GM18858 (cell line): ENCODE measurements at regions not wholly inside any gene's neighbourhood (a gene's known extent, or its start where the extent isn't known, plus 50 kb on each side); places are given as distances from the start of the nearest gene placed in this dataset.

Experiments
- ATAC-seq: cut with Tn5 transposase; IDR thresholded peaks from one replicate; pipeline ENCODE4 v1.9.1; 2021; ENCODE audit not compliant: unreplicated experiment

DNA sequence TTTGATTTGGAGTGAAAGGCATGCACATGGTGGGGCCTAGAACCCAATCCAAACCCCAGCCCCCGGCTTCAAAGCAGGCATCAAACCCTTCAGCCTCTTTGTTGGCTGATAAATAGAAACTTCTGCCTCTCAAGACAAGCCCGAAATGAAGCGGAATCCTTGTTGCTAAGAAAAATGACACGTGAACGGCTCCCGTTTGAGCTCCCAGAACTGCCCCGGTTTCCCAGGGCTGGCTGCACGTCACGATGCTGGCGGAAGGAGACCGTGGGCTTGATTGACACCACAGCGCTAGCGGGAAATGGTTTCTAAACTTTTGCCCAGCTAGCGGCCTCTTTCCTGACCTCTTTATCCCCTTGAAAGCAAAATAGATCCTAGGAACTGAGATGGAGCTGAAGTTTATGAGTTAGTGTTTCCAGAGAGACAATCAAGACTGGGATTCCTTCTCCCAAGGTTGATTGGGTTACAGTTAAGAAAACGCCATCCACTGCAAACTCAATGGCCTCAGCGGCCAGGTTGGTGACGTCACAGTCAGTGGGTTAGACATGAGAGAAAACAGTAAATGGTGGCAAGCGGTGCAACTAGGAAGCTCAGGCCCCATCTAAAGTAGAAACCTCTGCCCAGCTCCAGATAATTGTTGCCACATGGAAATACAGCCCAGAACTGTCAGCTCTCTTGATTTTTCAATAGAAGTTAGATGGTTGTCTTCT is 117.0 kb downstream of the ANKRD60 start:
- no peak for ATAC-seq

DNA sequence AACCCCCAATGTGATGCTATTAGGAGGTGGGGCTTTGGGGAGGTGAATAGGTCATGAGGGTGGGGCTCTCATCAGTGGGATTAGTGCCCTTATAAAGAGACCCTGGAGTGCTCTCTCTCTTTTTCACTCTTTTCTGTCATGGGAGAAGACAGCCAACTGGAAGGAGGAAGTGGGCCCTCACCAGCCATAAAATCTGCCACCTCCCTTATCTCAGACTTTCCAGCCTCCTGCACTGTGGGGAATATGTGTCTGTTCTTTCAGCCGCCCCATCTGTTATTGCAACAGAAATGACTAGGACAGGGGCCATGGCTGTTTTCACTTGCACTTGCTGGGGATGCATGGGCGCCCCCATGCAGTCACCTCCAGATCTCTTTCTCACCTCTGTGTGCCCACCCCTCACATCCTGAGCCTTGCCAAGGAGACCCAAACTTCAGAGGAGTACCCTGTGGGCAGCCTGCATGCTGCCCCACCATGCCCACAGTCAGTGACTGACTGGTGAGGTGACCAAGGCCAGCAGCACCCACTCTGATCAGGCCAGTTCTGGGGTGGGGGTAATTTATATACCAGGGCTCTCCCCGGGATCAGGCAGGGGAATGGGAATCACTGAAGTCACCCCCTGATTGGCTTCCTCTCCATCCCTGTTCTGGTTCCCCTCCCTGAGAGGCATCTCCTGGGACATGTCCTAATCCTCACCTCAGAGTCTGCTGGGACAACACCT is 118.4 kb downstream of the ANKRD60 start:
- ATAC-seq = no peak

DNA sequence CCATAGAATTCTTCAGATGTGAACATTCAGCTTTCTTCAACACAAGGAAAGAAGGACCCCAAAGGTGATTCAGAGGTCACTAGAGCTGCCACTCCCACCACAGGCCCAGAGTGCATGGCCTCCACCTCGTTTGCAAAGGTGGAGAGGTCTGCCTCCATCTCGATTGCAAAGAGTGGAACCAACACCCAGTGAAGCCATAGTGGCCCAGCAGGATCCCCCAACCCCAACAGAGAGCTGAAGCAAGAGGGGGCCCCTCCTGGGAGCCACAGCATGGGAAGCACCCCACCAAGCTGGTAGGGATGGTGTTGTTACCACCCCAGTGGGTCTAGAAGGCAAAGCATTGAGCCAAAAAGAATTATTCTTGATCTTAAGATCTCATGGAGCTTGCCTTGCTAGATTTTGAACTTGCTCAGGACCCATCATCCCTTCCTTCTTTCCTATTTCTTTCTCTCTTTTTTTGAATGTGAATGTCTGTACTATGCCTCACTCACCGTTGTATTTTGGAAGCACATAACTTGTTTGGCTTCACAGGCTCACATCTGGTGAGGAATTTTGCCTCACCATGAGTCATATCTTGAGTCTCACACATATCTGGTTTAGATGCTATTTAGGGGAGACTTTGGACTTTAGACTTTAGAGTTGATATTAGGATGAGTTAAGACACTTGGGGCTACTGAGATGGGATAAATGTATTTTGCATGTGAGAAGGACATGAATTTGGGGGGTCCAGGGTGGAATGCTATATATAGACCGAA is 119.2 kb downstream of the ANKRD60 start:
- ATAC-seq = no peak

DNA sequence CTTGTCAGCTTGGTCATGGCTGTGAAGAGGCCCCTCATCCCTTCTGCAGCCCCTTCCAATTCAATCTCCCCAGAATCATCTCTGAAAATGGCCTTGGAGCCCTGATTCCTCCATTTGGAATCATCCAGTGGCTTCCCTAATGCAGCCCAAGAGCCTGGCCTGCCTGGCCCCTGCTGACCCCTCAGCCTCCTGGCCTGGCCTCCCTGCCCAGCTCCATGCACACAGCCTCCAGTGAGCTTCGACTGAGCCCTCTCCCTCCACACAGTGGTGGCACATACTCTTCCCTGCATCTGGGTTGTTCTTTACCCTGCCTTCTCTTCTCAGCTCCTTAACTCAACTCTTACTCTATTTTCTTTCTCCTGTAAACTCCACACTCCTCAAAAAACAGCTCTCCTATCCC is 120.9 kb downstream of the ANKRD60 start:
- no peak for ATAC-seq

DNA sequence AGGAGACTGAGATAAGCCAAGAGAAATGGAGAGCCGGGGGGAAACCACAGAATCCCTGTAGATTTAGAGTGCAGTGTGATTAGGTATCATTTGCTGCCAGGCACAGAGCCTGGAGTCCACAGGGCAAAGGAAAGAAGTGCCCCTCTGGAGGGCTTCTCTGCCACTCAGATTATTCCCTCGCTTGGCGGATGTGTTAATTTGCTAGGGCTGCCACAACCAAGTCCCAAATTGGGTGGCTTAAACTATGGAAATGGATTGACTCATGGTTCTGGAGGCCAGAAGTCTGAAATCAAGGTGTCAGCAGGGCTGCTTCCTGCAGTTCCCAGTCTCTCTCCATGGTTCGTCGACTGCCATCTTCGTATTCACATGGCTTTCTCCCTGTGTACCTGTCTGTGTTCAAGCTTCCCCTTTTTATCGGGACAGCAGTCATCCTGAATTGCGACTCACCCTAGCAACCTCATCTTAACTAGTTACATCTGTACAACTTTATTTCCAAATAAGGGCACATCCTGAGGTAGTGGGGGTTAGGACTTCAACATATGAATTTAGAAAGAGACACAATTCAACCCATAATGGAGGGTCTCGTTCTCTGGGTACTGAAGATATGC is 122.2 kb downstream of the ANKRD60 start:
- ATAC-seq = no peak

DNA sequence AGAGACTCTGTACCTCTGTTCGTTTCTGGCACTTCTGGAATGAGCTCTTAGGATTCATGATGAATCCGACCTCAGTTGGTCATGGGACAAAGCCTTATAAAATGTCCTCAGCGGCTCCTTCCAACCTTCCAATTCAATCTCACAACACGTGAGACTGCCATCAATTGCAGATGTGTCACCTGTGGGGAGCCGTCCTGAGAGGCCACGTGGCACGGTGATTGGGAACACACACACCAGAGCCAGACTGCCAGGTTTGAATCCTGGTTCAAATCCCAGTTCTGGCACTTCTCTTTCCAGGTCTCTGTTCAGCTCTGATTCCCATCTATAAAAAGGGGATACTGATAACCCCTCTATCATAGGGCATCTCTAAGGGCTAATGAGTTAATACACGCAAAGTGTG is 124.5 kb downstream of the ANKRD60 start:
- ATAC-seq = no peak

DNA sequence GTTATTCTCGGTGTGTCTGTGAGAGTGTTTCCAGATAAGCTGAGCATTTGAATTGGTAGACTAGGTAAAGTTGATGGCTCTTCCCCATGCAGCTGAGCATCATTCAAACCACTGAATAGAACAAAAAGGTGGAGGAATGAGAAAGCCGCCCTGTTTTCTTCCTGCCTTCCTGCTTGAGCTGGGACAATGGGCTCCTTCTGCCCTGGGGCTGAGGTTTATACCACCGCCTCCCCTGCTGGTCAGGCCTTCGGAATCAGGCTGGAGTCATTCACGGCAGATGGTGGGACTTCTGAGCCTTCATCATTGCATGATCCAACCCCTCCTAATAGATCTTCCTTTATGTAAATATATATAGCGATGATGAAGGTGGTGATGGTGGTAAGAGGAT is 124.9 kb downstream of the ANKRD60 start:
- no peak for ATAC-seq

DNA sequence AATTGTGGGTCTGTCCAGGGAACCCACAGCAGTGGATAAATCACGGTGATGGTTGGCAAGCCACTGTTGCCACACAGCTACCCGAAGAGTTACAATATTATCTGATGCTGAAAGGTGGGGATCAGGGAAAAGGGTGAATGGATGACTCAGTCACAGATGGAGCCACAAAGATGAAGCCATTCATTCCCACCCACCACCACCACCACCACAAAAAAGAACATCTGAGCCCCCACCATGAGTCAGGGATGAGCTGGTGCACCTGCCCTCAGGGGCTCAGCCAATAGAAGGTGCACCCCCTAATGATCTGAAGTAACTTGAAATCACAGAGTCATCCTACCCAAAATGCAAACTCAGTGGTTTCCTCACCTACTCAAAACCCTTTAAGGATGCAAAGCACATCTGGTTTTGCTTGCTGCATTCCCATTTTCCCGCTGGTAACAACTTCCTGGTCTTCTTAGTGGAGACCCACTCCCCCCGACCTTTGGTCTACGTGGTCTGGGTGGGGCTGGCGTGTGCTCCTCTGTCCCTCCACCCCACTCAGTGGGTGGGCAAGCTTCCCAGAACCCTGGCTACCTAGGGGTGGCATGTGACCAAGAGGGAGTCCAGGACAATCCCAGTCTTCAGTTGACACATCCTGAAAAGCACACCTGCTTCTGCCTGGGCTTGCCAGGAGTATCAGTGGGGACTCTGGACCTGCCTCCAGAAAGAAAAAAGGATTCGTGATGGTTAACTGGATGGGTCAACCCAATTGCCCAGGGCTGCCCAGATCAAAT is 125.5 kb downstream of the ANKRD60 start:
- ATAC-seq = no peak

DNA sequence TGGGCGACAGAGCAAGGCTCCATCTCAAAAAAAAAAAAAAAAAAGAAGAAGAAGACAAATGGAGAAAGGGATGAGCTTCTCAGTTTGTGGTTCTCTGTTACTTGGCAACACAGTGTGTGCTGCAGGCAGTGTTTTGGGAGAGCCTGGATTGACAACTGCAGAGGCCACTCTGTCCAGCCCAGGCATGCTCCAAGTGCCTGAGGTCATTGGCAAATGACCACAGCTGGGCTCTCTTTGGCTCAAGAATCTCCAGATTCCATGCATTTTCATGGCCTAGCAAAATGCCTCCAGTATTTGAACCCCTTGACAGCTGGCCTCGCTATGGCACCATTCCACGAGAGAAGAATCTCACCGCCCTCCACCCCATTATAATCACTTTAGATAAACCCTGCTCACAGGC is 126.2 kb downstream of the ANKRD60 start:
- no peak for ATAC-seq

DNA sequence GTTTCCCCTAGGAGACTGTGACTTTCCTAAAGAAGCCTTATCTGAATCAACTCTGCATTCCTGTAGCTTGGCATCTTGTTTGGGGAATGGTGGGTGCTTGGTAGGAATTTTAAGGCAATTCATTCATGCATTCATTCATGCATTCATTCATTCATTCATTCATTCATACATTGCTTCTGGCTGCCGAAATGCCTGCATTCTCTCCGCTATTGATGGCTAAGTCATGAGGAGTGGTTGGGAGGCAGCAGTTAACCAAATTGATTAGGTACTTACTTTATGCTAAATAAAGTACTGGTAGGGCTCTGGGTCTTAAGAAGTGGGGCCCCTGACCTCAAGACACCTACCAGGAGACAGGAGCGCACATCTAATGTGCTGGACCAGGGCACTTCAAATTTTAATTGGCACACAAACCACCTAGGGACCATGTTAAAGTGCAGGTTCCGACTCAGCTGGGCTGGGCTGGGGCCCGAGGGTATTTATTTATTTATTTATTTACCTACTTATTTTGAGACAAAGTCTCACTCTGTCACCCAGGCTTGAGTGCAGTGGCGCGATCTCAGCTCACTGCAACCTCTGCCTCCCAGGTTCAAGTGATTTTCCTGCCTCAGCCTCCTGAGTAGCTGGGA is 127.6 kb downstream of the ANKRD60 start:
- ATAC-seq = no peak

DNA sequence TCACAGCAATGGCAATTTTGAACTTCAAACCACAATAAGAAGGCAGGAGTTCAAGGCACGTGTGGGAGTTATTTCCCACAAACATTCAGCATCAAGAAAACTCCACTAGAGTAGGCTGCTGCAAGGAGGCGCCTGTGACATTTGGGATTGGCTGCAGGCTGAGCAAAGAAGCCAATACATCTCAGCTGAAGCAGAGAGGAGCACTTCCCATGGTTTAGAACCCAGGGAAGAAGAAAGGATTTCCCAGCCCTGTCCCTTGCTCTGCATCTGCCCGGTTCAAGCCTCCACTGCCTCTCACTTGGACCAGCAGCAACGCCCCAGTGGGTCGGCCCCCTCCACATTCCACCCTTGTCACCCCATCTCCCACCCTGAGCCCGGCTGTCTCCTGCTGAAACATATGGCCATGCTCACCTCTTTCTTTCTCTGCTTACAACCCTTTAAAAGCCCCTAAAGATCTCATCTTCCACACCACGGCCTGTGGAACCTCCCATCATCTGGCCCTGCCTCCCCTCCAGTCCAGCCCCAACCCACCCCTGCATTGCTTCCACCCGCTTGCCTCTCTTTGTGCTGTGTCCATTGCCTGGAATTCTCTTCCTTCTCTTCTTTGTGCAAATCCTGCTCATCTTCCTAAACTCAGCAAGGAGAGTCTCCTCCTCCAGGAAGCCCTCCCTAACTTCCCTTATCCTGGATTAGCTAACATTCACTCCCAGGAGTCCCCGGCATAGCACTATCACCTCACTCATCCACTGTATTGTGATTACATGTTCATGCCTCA is 128.3 kb downstream of the ANKRD60 start:
- no peak for ATAC-seq

DNA sequence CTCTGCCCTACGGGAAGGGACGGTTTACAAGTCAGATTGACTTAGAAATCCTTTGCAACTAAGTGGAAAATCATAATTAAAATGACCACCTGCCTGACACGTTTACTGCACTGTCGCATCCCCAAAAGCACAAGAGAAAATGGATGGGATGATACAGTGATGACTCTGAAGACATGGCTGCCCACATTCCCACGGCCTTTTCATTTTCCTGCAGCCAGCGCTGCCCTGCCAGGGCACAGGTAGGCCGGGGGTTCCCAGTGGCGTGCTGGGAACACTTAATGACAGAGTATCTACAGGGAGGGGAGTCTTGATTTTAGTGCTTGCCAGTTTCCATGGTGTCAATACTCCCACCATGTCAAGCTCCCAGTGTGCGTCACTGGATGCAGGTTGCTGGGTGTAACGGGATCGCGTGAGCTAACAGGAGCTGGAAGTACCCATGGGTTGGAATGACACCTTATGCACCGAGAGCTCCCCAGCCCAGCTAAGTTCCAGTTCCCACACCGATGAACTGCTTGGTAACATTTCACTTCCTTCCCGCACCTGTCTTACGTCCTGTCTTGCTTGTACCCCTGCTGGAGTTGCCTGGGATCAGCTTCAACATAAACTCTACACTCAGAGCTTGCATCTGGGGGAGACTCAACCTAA is 129.0 kb downstream of the ANKRD60 start:
- no peak for ATAC-seq

DNA sequence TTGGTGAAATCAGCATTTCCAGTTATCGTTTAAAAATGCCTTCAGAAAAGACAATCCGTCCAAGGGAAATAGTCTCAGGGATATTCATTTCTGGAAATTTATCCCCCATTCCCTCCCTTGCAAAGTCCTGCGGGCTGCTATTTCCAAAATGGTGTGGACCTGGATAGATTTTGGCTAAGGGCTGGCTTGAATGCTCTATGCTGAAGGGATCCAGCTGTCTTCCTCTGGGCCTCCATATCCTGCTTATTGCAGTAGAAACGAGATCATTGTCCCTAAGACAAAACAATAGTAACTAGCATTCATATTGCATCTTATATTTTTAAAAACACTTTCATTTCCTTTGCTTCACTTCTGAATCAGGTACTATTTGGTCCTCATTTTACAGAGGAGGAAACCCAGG is 129.9 kb downstream of the ANKRD60 start:
- ATAC-seq = no peak

DNA sequence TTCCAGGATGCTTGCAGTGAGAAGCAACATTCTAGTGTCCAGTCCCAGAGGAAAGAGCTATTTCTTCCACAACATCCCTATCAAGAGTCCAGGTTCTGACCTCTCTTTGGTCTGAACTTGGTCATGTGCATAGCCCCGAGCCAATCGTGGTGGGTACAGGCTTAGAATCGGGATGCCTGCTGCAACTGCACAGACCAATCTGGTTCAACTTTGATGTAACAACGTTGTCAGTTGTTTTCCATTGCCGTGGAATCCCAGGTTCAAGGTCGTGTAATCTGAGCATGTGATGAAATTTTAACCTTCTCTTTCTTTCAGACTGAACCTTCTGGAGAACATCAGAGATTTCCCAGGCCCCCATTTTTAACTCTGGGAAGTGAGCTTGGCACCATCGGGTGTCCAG is 130.5 kb downstream of the ANKRD60 start:
- ATAC-seq = no peak

DNA sequence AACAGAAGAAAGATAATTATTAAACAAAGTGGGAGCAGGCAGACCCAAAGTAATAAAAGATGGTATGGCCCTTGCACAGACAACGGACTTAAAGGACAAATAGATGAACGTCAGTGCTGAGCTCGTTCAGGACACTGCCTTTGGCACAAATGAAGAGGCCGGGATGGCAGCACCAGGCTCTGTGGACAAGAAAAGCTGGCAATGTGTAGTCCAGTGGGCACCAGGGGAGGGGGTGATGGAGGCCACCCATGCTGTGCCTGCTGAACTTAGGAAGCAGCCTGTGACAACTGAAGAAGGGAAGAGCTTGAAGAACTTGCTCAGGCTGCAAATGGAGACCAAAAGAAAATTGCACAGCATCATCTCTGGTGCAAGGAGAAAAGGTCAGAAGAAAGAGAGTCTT is 131.0 kb downstream of the ANKRD60 start:
- no peak for ATAC-seq

DNA sequence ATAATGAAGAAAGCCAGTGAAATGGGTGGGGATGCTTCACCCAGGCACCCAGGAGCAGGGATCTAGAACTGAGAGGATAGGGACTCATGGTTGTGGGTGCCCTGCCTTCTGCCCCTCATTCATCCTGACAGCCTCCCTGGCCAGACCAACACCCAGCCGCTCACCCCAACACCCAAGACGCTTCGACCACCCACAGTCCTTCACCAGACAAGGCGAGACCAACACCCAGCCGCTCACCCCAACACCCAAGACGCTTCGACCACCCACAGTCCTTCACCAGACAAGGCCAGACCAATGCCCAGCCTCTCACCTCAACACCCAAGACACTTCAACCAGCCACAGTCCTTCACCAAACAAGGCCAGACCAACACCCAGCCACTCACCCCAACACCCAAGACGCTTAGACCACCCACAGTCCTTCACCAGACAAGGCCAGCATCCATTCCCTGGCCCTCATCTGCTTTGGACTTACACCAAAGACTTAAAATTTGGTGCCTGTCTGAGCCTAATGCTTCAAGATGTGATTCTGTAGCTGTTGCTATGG is 131.5 kb downstream of the ANKRD60 start:
- no peak for ATAC-seq

DNA sequence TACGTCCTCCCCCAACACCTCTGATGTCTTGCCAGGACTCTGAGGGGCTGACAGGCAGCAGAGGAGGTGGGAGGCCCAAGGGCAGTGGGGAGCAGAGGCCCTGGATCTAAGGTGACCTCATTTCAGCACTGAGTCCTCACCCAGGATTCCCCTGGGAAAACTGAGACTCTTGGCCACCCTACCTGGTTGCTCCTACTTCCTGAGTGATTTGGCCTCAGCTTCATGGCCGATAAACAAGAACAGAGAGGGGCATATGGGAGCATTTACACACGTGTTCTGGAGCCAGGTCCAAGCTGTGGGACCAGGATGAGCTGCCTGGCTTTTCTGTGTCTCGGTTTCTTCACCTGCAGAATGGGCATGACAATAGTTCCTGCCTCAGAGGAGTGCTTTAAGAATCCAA is 133.8 kb downstream of the ANKRD60 start:
- no peak for ATAC-seq

DNA sequence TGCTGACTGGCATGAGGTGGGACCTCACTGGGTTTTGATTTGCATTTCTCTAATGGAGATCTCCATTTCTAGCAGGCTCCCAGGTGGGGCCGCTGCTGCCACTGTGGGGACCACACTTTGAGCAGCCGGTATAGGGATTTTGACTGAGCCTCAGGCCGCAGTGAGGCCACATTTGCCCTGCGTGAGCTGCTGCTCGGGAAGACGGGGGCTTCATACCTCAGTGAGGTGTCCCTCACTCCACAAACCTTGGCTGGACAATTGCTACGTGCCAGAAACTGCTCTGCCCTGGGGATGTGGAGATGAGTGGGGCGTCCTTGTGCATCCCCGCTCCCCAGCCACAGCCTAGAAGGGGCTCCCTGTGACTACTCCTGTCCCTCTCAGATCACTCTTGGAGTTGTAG is 134.3 kb downstream of the ANKRD60 start:
- ATAC-seq = no peak

DNA sequence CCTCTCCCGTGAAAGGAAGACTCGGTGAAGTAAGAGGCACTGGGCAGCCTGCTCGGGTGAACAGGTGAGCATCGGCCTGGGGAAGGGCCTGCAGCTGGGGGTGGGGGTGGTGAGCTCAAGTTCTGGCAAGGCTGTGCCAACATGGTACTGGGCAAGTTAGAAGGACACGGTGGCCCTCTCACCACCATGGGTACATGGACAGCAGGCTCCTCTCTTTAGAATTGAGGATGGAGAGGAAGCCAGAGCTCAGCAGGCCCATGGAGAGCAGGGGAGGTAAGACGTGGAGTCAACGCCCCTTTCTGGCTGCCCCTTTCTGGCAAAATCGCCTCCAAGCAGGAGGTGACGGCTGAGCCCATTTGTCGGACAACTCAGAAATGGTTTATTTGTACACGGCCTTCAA is 135.6 kb downstream of the ANKRD60 start:
- ATAC-seq = no peak
